Panc1 (cell line): ENCODE measurements at regions not wholly inside any gene's neighbourhood (a gene's known extent, or its start where the extent isn't known, plus 50 kb on each side); places are given as distances from the start of the nearest gene placed in this dataset.

Experiments used
- ATAC-seq: fragments of 200-7000 bp; cut with Tn5 transposase; 2 replicates; pipeline ENCODE4 v1.9.1; 2020; ENCODE audit warnings: mild to moderate bottlenecking, moderate library complexity
- BruUV-seq: library from RNA; stranded (reverse); fragments of 400-500 nt; replicated peaks from 2 replicates; lab custom pipeline; 2021; lab: Mats Ljungman, UMichigan
- CTCF ChIA-PET: fragments of 300-600 bp; sonication (Branson Sonifier 250); formaldehyde crosslinking; loops from one replicate; lab custom pipeline; 2022; ENCODE audit warnings: antibody characterized with exemption; lab: Charles Lee
- POLR2A ChIA-PET: fragments of 300-600 bp; sonication (Branson Sonifier 250); formaldehyde crosslinking; loops from one replicate; lab custom pipeline; 2022; ENCODE audit warnings: antibody characterized with exemption; lab: Charles Lee
- DNase-seq: peaks from one replicate; pipeline ENCODE4 v3.0.0-alpha.2; 2010; ENCODE audit warnings: low read depth, low spot score
- H3K27ac ChIP-seq: 2 replicates; pipeline ENCODE4 v1.5.1; 2011; ENCODE audit warnings: mild to moderate bottlenecking, low read length, inconsistent platforms
- H3K27me3 ChIP-seq: fragments of 200-500 bp; sonication (Bioruptor generic); 2 replicates; pipeline ENCODE4 v1.6.0; 2014; ENCODE audit warnings: low read length, inconsistent platforms; ENCODE audit not compliant: control insufficient read depth, insufficient read depth
- H3K36me3 ChIP-seq: fragments of 200-500 bp; sonication (Bioruptor generic); 2 replicates; pipeline ENCODE4 v1.5.1; 2014; ENCODE audit warnings: inconsistent platforms, mild to moderate bottlenecking, low read length, moderate library complexity; ENCODE audit not compliant: control insufficient read depth, insufficient read depth
- H3K4me1 ChIP-seq: 2 replicates; pipeline ENCODE4 v1.5.1; 2011; ENCODE audit warnings: inconsistent platforms, mild to moderate bottlenecking, low read length, moderate library complexity; ENCODE audit not compliant: control insufficient read depth, insufficient read depth
- H3K4me3 ChIP-seq, 2 experiments: 2 replicates each; pipeline ENCODE4 v1.5.1; 2011 to 2012; ENCODE audit warnings: low read depth in 2 of 2, low read length in 2 of 2, mild to moderate bottlenecking in 2 of 2, inconsistent platforms in 1 of 2, moderate library complexity in 1 of 2
- H3K9me3 ChIP-seq: fragments of 200-500 bp; sonication (Bioruptor generic); 2 replicates; pipeline ENCODE4 v1.5.1; 2014; ENCODE audit warnings: low read depth, mild to moderate bottlenecking, inconsistent platforms, low read length, moderate library complexity; ENCODE audit not compliant: control insufficient read depth, insufficient read depth
- CTCF ChIP-seq: fragments of 450-650 bp; IDR thresholded peaks from 2 replicates; pipeline ENCODE4 v1.5.1; 2017; ENCODE audit warnings: mild to moderate bottlenecking
- POLR2AphosphoS5 ChIP-seq: IDR thresholded peaks from 2 replicates; pipeline ENCODE4 v1.6.1; 2012; ENCODE audit warnings: mild to moderate bottlenecking, low read depth, low read length, moderate library complexity
- REST ChIP-seq, 2 experiments: IDR thresholded peaks; 2 replicates each; pipeline ENCODE4 v1.6.1; 2011 to 2012; ENCODE audit warnings: low read depth in 2 of 2, control low read depth in 1 of 2, low read length in 1 of 2, mild to moderate bottlenecking in 1 of 2, moderate library complexity in 1 of 2; ENCODE audit not compliant: insufficient read depth in 1 of 2
- SIN3A ChIP-seq: IDR thresholded peaks from 2 replicates; pipeline ENCODE4 v1.6.1; 2012; ENCODE audit warnings: low read depth, mild to moderate bottlenecking, low read length, moderate library complexity, borderline replicate concordance; ENCODE audit not compliant: insufficient read depth
- TCF7L2 ChIP-seq: IDR thresholded peaks from 2 replicates; pipeline ENCODE4 v1.6.1; 2011; ENCODE audit warnings: mild to moderate bottlenecking, low read depth, low read length, inconsistent platforms
- in situ Hi-C: cut with HindIII; loops from 2 replicates; pipeline ENCODE4 v1.10.0; 2016; ENCODE audit warnings: low sequenced_read_pairs, low pct_unique_long_range_greater_than_20kb
- intact Hi-C: fragments of 100-400 bp; cut with micrococcal nuclease; formaldehyde crosslinking; loops from one replicate; pipeline ENCODE4 v1.10.0; 2022; ENCODE audit not compliant: unreplicated experiment

GRCh38 chr2:221130431-221130830 is 441.7 kb downstream of the EPHA4 start:
- in situ Hi-C loops: no loop called here
- ChIA-PET POLR2A (no interaction called here), CTCF (no interaction called here)
- Histone ChIP-seq H3K36me3 (no peaks in the 10 kb centered on the region), H3K4me1 (no peaks in the 10 kb centered on the region), H3K4me3 (no peak overlapping the region), H3K27ac (no peak overlapping the region), H3K9me3 (no peaks in the 10 kb centered on the region), H3K27me3 (no peaks in the 10 kb centered on the region)
- ATAC-seq: no peak
- BruUV-seq: no TSS peak
- no peak for DNase-seq
- TF ChIP-seq REST (IDR thresholded peaks at IDR 0.05; ENCODE audit: insufficient read depth in 1 of 2, low read depth in 2 of 2, low read length in 1 of 2): no peak
- TF ChIP-seq SIN3A: no peak
- no peak for TF ChIP-seq CTCF
- TF ChIP-seq POLR2AphosphoS5: no peak
- TF ChIP-seq TCF7L2: no peak
- intact Hi-C loops: no loop called here

GRCh38 chr2:221133941-221134340 is 438.2 kb downstream of the EPHA4 start:
- Histone ChIP-seq H3K4me3 (no peak overlapping the region), H3K27ac (no peak overlapping the region), H3K4me1 (no peaks in the 10 kb centered on the region), H3K9me3 (no peaks in the 10 kb centered on the region), H3K27me3 (no peaks in the 10 kb centered on the region), H3K36me3 (no peaks in the 10 kb centered on the region)
- no peak for TF ChIP-seq SIN3A
- in situ Hi-C loops (no loop called here), intact Hi-C loops (no loop called here)
- ChIA-PET POLR2A (no interaction called here), CTCF (no interaction called here)
- BruUV-seq: no TSS peak
- DNase-seq (no peak), ATAC-seq (no peak)

GRCh38 chr2:221134718-221135117 is 437.4 kb downstream of the EPHA4 start:
- no peak for DNase-seq
- POLR2A ChIA-PET: no interaction called here
- CTCF ChIA-PET: no interaction called here
- no peak for ATAC-seq
- Histone ChIP-seq H3K27ac (no peak overlapping the region), H3K36me3 (no peaks in the 10 kb centered on the region), H3K4me1 (no peaks in the 10 kb centered on the region), H3K4me3 (no peak overlapping the region), H3K9me3 (no peaks in the 10 kb centered on the region), H3K27me3 (no peaks in the 10 kb centered on the region)
- intact Hi-C loops (no loop called here), in situ Hi-C loops (no loop called here)
- no peak for TF ChIP-seq CTCF
- BruUV-seq: no TSS peak
